WERI-Rb-1 (cell line): ENCODE measurements at regions not wholly inside any gene's neighbourhood (a gene's known extent, or its start where the extent isn't known, plus 50 kb on each side); places are given as distances from the start of the nearest gene placed in this dataset.

Experiments
- DNase-seq: peaks from one replicate; pipeline ENCODE4 v3.0.0-alpha.2; 2020
- H3K27ac ChIP-seq: fragments of 250-450 bp; sonication (Bioruptor Pico); 2 replicates; pipeline ENCODE4 v1.5.1; 2020; ENCODE audit warnings: mild to moderate bottlenecking, moderate library complexity
- H3K27me3 ChIP-seq: fragments of 250-450 bp; sonication (Bioruptor Pico); 2 replicates; pipeline ENCODE4 v1.5.1; 2021; ENCODE audit warnings: mild to moderate bottlenecking, low read depth, moderate library complexity; ENCODE audit not compliant: insufficient read depth, severe bottlenecking
- H3K36me3 ChIP-seq: fragments of 250-450 bp; sonication (Bioruptor Pico); 2 replicates; pipeline ENCODE4 v1.5.1; 2020; ENCODE audit warnings: mild to moderate bottlenecking, moderate library complexity
- H3K4me3 ChIP-seq: 2 replicates; pipeline ENCODE4 v1.5.1; 2011; ENCODE audit warnings: low read depth, mild to moderate bottlenecking, control low read depth, low read length
- H3K9me3 ChIP-seq: fragments of 250-450 bp; sonication (Bioruptor Pico); 2 replicates; pipeline ENCODE4 v1.5.1; 2021; ENCODE audit warnings: mild to moderate bottlenecking, moderate library complexity; ENCODE audit not compliant: severe bottlenecking
- CTCF ChIP-seq: IDR thresholded peaks from 2 replicates; pipeline ENCODE4 v1.5.1; 2011; ENCODE audit warnings: low read depth, mild to moderate bottlenecking, control low read depth, inconsistent platforms, low read length

- no peak for DNase-seq
- H3K4me3 ChIP-seq, result no peak overlapping the region
- no peaks in the 10 kb centered on the region for H3K9me3 ChIP-seq
- no peaks in the 10 kb centered on the region for H3K27me3 ChIP-seq
- no peak overlapping the region for H3K27ac ChIP-seq
- no peak for TF ChIP-seq CTCF
- H3K36me3 ChIP-seq, result no peaks in the 10 kb centered on the region
Measured at GRCh38 chr2:53173091-53173490, 594.5 kb upstream of the CHAC2 start.

- Histone ChIP-seq H3K4me3 (no peak overlapping the region), H3K27ac (no peak overlapping the region), H3K27me3 (no peaks in the 10 kb centered on the region), H3K9me3 (no peaks in the 10 kb centered on the region), H3K36me3 (no peaks in the 10 kb centered on the region)
- TF ChIP-seq CTCF, result no peak
- no peak for DNase-seq
Measured at GRCh38 chr2:53170466-53170865, 597.1 kb upstream of the CHAC2 start.

- no peak for DNase-seq
- Histone ChIP-seq H3K27me3 (no peaks in the 10 kb centered on the region), H3K36me3 (no peaks in the 10 kb centered on the region), H3K9me3 (peaks cover 5% of the 10 kb centered on the region), H3K4me3 (no peak overlapping the region), H3K27ac (no peak overlapping the region)
- no peak for TF ChIP-seq CTCF
Measured at GRCh38 chr2:53167227-53167626, 600.4 kb upstream of the CHAC2 start.

- H3K4me3 ChIP-seq, result no peak overlapping the region
- TF ChIP-seq CTCF, result no peak
- no peaks in the 10 kb centered on the region for H3K27me3 ChIP-seq
- DNase-seq, result no peak
- H3K27ac ChIP-seq, result no peak overlapping the region
- no peaks in the 10 kb centered on the region for H3K9me3 ChIP-seq
- no peaks in the 10 kb centered on the region for H3K36me3 ChIP-seq
Measured at GRCh38 chr2:53150146-53150545, 617.5 kb upstream of the CHAC2 start.

- Histone ChIP-seq H3K27ac (no peak overlapping the region), H3K4me3 (no peak overlapping the region), H3K36me3 (no peaks in the 10 kb centered on the region), H3K27me3 (no peaks in the 10 kb centered on the region), H3K9me3 (no peaks in the 10 kb centered on the region)
- no peak for TF ChIP-seq CTCF
- DNase-seq, result no peak
Measured at GRCh38 chr2:53148221-53148620, 619.4 kb upstream of the CHAC2 start.

- Histone ChIP-seq H3K36me3 (no peaks in the 10 kb centered on the region), H3K27me3 (no peaks in the 10 kb centered on the region), H3K9me3 (no peaks in the 10 kb centered on the region), H3K4me3 (no peak overlapping the region), H3K27ac (no peak overlapping the region)
- no peak for DNase-seq
- no peak for TF ChIP-seq CTCF
Measured at GRCh38 chr2:53131416-53131815, 636.2 kb upstream of the CHAC2 start.
